KMS-11 (cell line): ENCODE measurements at regions not wholly inside any gene's neighbourhood (a gene's known extent, or its start where the extent isn't known, plus 50 kb on each side); places are given as distances from the start of the nearest gene placed in this dataset.

Experiments
- H2AFZ ChIP-seq: fragments of 200-600 bp; sonication (generic); 2 replicates; pipeline ENCODE4 v1.6.1; 2016; ENCODE audit warnings: antibody characterized with exemption, mixed run types, low read depth
- H3K27ac ChIP-seq: fragments of 200-600 bp; sonication (generic); 2 replicates; pipeline ENCODE4 v1.6.1; 2016; ENCODE audit warnings: mild to moderate bottlenecking, mixed run types
- H3K27me3 ChIP-seq: fragments of 200-600 bp; sonication (generic); 2 replicates; pipeline ENCODE4 v1.6.1; 2017; ENCODE audit warnings: mild to moderate bottlenecking, low read depth, mixed run types, moderate library complexity; ENCODE audit not compliant: insufficient read depth
- H3K36me3 ChIP-seq: fragments of 200-600 bp; sonication (generic); 2 replicates; pipeline ENCODE4 v1.6.1; 2017; ENCODE audit warnings: mild to moderate bottlenecking, mixed run types; ENCODE audit not compliant: insufficient read depth
- H3K4me1 ChIP-seq: fragments of 200-600 bp; sonication (generic); 2 replicates; pipeline ENCODE4 v1.6.1; 2016; ENCODE audit warnings: mild to moderate bottlenecking, low read depth, mixed run types; ENCODE audit not compliant: poor library complexity, severe bottlenecking
- H3K4me2 ChIP-seq: fragments of 200-600 bp; sonication (generic); 2 replicates; pipeline ENCODE4 v1.7.0; 2016; ENCODE audit warnings: mild to moderate bottlenecking, mixed run types
- H3K4me3 ChIP-seq: fragments of 200-600 bp; sonication (generic); IDR thresholded peaks from 2 replicates; pipeline ENCODE4 v1.6.1; 2017; ENCODE audit warnings: low read depth, low read length, mixed read lengths; ENCODE audit not compliant: insufficient read depth
- H3K79me2 ChIP-seq: fragments of 200-600 bp; sonication (generic); 2 replicates; pipeline ENCODE4 v1.6.1; 2016; ENCODE audit warnings: low read depth, mixed run types; ENCODE audit not compliant: insufficient read depth
- H3K9ac ChIP-seq: fragments of 200-600 bp; sonication (generic); 2 replicates; pipeline ENCODE4 v1.6.1; 2016; ENCODE audit warnings: mild to moderate bottlenecking, mixed run types
- H4K20me1 ChIP-seq: fragments of 200-600 bp; sonication (generic); 2 replicates; pipeline ENCODE4 v1.6.1; 2016; ENCODE audit warnings: mild to moderate bottlenecking, mixed run types; ENCODE audit not compliant: insufficient read depth
- CTCF ChIP-seq: fragments of 200-600 bp; sonication (generic); conservative IDR thresholded peaks from 2 replicates; pipeline ENCODE4 v1.6.1; 2017; ENCODE audit warnings: low read depth, mild to moderate bottlenecking, antibody characterized with exemption, low read length, moderate library complexity, mixed read lengths

- Histone ChIP-seq H2AFZ (no peak overlapping the region), H3K4me3 (no peak overlapping the region), H3K27me3 (no peaks in the 10 kb centered on the region), H4K20me1 (no peaks in the 10 kb centered on the region), H3K36me3 (no peaks in the 10 kb centered on the region), H3K4me1 (peaks cover 2% of the 10 kb centered on the region), H3K9ac (no peak overlapping the region), H3K4me2 (no peak overlapping the region), H3K79me2 (no peaks in the 10 kb centered on the region), H3K27ac (no peak overlapping the region)
- no peak for TF ChIP-seq CTCF
These were observed 148.5 kb upstream of the GRAMD2B start for GRCh38 chr5:126274763-126275125.

- Histone ChIP-seq H2AFZ (no peak overlapping the region), H3K4me3 (no peak overlapping the region), H3K79me2 (no peaks in the 10 kb centered on the region), H4K20me1 (no peaks in the 10 kb centered on the region), H3K4me1 (peaks cover 12% of the 10 kb centered on the region), H3K9ac (no peak overlapping the region), H3K36me3 (no peaks in the 10 kb centered on the region), H3K27me3 (no peaks in the 10 kb centered on the region), H3K27ac (no peak overlapping the region), H3K4me2 (no peak overlapping the region)
- no peak for TF ChIP-seq CTCF
These were observed 145.4 kb upstream of the GRAMD2B start for GRCh38 chr5:126277762-126278161.

GRCh38 chr5:126280343-126280742 is 142.9 kb upstream of the GRAMD2B start:
- Histone ChIP-seq H4K20me1 (no peaks in the 10 kb centered on the region), H3K79me2 (no peaks in the 10 kb centered on the region), H3K27me3 (no peaks in the 10 kb centered on the region), H3K4me1 (peaks cover 38% of the 10 kb centered on the region), H3K27ac (no peak overlapping the region), H3K9ac (no peak overlapping the region), H2AFZ (no peak overlapping the region), H3K36me3 (no peaks in the 10 kb centered on the region), H3K4me3 (no peak overlapping the region), H3K4me2 (no peak overlapping the region)
- no peak for TF ChIP-seq CTCF

- no peak for TF ChIP-seq CTCF
- Histone ChIP-seq H4K20me1 (no peaks in the 10 kb centered on the region), H3K36me3 (no peaks in the 10 kb centered on the region), H3K9ac (no peak overlapping the region), H3K79me2 (no peaks in the 10 kb centered on the region), H2AFZ (no peak overlapping the region), H3K4me2 (no peak overlapping the region), H3K27ac (no peak overlapping the region), H3K4me1 (peaks cover 42% of the 10 kb centered on the region), H3K27me3 (no peaks in the 10 kb centered on the region), H3K4me3 (no peak overlapping the region)
These were observed 142.4 kb upstream of the GRAMD2B start for GRCh38 chr5:126280846-126281245.
